ENCODE measurements at regions not wholly inside any gene's neighbourhood (a gene's known extent, or its start where the extent isn't known, plus 50 kb on each side); places are given as distances from the start of the nearest gene placed in this dataset.
A peak's percentile ranks its signal among the peaks of the same experiment; 100 is the strongest.

DNA sequence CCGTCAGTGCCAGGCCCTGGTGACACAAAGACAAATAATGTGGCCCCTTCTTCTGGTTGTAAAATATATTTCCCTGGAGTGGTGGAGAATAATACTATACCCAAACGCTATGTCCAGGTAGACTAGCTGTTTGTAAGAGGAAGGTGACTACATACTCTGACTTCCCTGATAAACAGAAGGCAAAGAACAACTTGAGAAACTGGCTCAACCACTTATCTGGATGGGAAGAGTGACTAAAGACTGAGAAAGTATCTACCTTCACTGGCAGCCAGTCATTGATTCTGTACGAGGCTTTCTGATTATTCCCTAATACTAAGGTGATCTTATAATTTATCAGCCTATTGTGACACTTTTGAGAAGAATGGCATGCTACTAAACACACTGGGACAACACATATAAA is 569.7 kb downstream of the EPHA7 start:
- Histone ChIP-seq H3K4me3 (no peak overlapping the region), H3K27me3 (no peaks in the 10 kb centered on the region), H3K27ac (no peak overlapping the region), H3K9me3 (replicated peaks) (0 out of 2 replicates have a peak, but pooled peaks cover 3% of the 10 kb centered on the region), H3K4me1 (peaks cover 4% of the 10 kb centered on the region; the same call in 1 of the 2 replicates), H3K36me3 (no peaks in the 10 kb centered on the region)
- no peak for DNase-seq

DNA sequence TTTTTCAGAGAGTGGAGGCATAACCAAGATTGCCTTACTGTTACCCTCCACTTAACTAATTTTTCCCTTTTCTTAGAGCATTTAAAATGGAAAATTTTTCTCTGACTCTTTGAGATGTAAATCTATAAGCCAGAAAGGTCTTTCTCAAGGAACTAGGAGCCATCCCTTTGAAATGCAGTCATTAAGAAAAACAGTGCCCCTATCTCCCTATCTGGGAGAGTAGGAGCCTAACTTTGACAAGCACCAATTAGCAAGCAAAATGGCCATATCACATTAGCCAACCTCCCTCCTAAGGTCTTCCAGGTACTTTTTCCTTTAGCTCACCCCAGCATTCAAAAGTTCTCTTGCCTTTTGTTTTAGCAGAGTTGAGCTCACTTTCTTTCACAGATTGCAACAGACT is 570.5 kb downstream of the EPHA7 start:
- H3K9me3 ChIP-seq (replicated peaks) = 0 out of 2 replicates have a peak, but pooled peaks cover 3% of the 10 kb centered on the region
- no peaks in the 10 kb centered on the region for H3K36me3 ChIP-seq
- H3K4me3 ChIP-seq = no peak overlapping the region
- peaks cover 4% of the 10 kb centered on the region; the same call in 1 of the 2 replicates for H3K4me1 ChIP-seq
- no peak for DNase-seq
- no peaks in the 10 kb centered on the region for H3K27me3 ChIP-seq
- no peak overlapping the region for H3K27ac ChIP-seq

DNA sequence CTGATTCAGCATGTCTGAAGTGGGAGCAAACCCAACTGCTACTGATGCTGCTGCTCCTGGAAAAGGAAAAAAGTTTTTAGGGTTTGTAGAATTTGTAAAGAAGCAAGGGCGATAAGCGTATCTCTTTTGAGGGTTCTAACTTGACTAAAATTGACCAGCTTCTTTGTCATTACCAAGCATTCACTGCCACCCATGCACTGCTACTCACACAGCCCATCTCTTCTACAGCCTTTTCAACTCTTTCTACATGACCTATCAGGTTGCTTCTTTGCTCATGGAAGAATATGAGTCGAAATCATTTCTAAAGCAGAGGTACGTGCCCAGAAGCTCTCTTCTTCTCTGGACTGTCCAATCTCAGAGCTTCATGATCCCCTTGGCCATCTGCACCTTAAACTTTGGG is 570.9 kb downstream of the EPHA7 start:
- H3K4me3 ChIP-seq = no peak overlapping the region
- H3K9me3 ChIP-seq (replicated peaks) = 0 out of 2 replicates have a peak, but pooled peaks cover 3% of the 10 kb centered on the region
- H3K4me1 ChIP-seq = peaks cover 4% of the 10 kb centered on the region; the same call in 1 of the 2 replicates
- no peak overlapping the region for H3K27ac ChIP-seq
- H3K36me3 ChIP-seq = no peaks in the 10 kb centered on the region
- DNase-seq = no peak
- no peaks in the 10 kb centered on the region for H3K27me3 ChIP-seq

DNA sequence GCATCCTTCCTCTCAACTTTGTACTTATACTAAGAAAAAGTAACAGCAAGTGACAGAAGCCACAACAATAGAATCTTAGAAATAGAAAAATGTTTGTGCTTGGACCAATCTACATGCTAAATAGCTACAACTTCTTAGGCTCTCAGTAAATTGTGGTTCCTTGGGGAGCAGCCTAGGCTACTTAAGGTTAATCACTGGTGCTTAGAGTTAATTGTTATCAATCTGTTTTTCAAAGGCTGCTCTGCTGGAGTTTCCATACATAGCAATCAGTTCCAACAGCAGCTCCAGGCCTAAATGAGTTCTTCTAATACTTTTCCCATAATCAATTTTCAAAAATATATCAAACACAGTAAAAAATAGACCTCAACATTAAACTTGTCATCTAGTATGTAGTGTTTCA is 571.4 kb downstream of the EPHA7 start:
- no peak overlapping the region for H3K4me3 ChIP-seq
- no peaks in the 10 kb centered on the region for H3K36me3 ChIP-seq
- H3K27me3 ChIP-seq = no peaks in the 10 kb centered on the region
- no peak for DNase-seq
- H3K9me3 ChIP-seq (replicated peaks) = 0 out of 2 replicates have a peak, but pooled peaks cover 3% of the 10 kb centered on the region
- H3K4me1 ChIP-seq = peaks cover 4% of the 10 kb centered on the region; the same call in 1 of the 2 replicates
- H3K27ac ChIP-seq = no peak overlapping the region

DNA sequence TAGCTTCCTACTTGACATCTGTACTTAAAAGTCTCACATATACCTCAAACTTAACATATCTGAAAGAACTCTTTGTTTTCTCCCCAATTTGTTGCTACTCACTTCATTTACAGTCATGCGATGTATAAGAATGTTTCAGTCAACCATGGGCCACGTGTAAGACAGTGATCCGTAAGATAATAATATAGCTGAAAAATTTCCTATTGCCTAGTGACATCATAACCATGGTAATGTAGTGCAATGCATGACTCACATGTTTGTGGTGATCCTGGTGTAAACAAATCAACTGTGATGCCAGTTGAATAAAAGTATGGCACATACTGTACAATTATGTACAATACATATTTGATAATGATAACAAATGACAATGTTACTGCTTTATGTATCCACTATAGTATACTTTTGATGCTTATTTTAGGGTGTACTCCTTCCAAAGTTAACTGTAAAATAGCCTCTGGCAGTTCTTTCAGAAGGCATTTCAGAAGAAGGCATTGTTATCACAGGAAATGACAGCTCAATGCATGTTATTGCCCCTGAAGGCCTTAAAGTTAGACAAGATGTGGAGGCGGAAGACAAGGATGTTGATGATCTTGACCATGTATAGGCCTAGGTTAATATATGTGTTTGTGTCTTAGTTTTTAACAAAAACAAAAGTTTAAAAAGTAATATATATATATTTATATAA is 579.0 kb downstream of the EPHA7 start:
- no peaks in the 10 kb centered on the region for H3K9me3 ChIP-seq (replicated peaks)
- no peak overlapping the region for H3K4me3 ChIP-seq
- no peaks in the 10 kb centered on the region; the same call in 1 of the 2 replicates for H3K4me1 ChIP-seq
- no peaks in the 10 kb centered on the region for H3K36me3 ChIP-seq
- no peak for DNase-seq
- no peaks in the 10 kb centered on the region for H3K27me3 ChIP-seq
- H3K27ac ChIP-seq = no peak overlapping the region

DNA sequence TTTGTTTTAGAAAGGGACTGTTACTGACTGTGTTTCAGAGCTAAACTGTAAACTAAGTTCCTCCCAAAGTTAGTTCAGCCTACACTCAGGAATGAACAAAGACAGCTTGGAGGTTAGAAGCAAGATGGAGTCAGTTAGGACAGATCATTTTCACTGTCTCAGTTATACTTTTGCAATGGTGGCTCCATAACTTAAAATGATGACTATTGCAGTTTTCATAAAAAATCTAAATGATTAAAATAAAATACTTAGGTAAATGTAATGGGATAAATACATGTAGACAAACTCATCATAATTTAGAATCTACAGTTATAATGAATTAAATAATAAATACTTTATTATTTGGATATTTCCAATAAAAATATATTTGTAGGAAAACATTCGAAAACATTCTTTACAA is 590.6 kb downstream of the EPHA7 start:
- no peak overlapping the region for H3K4me3 ChIP-seq
- peaks cover 10% of the 10 kb centered on the region; the same call in 1 of the 2 replicates for H3K9me3 ChIP-seq (replicated peaks)
- H3K27me3 ChIP-seq = no peaks in the 10 kb centered on the region
- H3K27ac ChIP-seq = no peak overlapping the region
- 0 out of 2 replicates have a peak, but pooled peaks cover 7% of the 10 kb centered on the region for H3K4me1 ChIP-seq
- H3K36me3 ChIP-seq = no peaks in the 10 kb centered on the region
- DNase-seq = no peak

DNA sequence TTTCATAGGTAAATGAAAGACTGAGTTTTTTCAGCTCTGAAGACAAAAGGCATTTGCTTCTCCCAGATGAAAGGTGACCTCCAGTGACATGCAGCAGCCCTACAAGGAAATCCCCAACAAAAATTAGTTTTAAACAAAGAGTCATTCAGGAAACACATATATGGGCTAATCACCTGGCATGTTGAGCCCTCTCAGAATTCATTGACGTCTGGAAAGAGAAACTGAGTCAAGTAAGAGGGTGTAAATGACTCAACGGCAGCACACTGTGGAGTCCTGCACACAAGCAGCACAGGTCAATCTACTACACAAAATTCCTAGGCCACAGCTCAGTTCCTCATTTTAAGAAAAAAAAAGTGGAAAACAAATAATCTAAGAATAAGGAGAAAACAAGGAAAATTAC is 592.3 kb downstream of the EPHA7 start:
- Histone ChIP-seq H3K4me1 (0 out of 2 replicates have a peak, but pooled peaks cover 7% of the 10 kb centered on the region), H3K9me3 (replicated peaks) (peaks cover 10% of the 10 kb centered on the region; the same call in 1 of the 2 replicates), H3K36me3 (no peaks in the 10 kb centered on the region), H3K27me3 (no peaks in the 10 kb centered on the region), H3K4me3 (no peak overlapping the region), H3K27ac (no peak overlapping the region)
- no peak for DNase-seq

DNA sequence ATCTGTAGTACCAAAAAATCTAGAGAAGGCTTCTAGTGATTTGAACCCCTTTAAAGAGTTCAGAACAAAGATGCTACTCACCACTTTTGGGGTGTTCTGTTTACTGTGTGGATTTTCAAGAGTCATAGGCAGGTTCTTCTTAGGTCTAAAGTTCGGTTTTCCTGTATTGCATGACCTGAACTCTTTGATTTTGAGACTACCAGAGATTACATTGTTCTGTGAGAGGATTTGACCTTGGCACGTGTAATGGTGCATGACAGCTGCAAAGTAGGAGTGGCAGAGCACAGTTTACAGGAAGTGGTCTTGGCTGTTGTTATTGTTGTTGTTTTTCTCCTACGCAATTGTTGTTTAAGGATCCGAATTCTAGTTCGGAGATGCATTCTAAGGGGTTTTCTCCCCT is 592.7 kb downstream of the EPHA7 start:
- Histone ChIP-seq H3K9me3 (replicated peaks) (peaks cover 10% of the 10 kb centered on the region; the same call in 1 of the 2 replicates), H3K4me3 (no peak overlapping the region), H3K4me1 (0 out of 2 replicates have a peak, but pooled peaks cover 7% of the 10 kb centered on the region), H3K27me3 (no peaks in the 10 kb centered on the region), H3K27ac (no peak overlapping the region), H3K36me3 (no peaks in the 10 kb centered on the region)
- DNase-seq = no peak

DNA sequence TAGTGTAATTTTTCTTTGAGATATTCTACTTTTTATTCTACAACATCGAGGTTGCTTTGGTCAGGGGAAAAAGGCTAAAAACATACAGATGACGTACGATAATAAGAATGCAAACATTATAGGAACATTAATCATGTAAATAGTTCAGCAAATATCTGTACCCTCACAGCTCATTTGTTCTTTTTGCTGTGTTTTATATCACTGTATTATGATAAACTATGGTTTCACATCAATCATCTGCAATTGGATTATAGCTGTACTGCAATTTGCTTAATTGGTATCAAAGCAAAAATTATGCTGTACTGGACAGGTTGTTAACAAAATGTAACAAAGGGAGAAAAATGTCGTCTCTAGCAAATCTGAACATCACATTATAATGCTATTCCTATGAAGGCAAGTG is 597.1 kb downstream of the EPHA7 start:
- H3K27ac ChIP-seq = no peak overlapping the region

DNA sequence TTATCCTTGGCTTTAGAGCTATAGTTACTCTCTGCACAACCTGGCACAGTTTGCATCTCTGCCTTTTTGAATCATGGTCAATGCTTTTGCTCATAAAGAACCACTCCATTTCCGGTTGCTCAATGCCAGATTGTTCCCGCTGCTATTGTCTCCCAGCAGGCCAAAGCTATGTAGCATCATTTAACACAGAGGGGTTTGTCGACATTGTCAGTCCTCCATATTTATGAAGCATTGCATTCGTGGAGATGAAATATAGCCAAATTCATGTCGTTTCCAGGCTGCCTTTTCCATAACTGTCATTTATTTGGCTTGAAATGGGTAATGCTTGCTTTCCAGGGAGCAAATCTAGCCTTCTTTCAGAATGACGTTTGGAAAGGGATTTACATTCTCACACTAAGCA is 598.8 kb downstream of the EPHA7 start:
- Histone ChIP-seq H3K27me3 (no peaks in the 10 kb centered on the region), H3K36me3 (no peaks in the 10 kb centered on the region), H3K4me3 (no peak overlapping the region), H3K4me1 (no peaks in the 10 kb centered on the region), H3K9me3 (replicated peaks) (no peaks in the 10 kb centered on the region), H3K27ac (no peak overlapping the region)
- DNase-seq = no peak

More for the DNA sequence above, 597.1 kb downstream of the EPHA7 start:
- H3K27me3 ChIP-seq = no peaks in the 10 kb centered on the region
- H3K4me1 ChIP-seq = 0 out of 2 replicates have a peak, but pooled peaks cover 7% of the 10 kb centered on the region
- H3K36me3 ChIP-seq = no peaks in the 10 kb centered on the region
- H3K4me3 ChIP-seq = no peak overlapping the region
- DNase-seq = no peak
- H3K9me3 ChIP-seq (replicated peaks) = peaks cover 3% of the 10 kb centered on the region; the same call in 1 of the 2 replicates

DNA sequence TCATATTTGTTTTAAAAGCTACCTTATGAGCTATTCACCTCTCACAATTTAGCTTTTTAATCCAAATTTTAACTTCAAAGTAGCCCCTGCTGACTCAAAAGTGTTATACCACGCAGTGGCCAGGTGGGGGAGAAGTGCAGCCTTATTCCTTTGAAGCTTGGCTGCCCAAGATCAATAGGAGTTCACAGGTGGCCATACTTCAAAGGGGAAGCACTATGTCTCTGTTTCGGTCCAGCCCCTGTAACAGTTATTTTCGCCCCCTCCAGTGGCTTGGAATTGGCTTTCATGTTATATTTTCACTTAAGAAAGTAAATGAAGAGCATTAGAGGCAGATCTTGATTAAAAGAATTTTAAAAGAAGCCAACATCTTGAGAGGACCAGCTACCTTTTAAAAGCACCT is 608.4 kb downstream of the EPHA7 start:
- Histone ChIP-seq H3K27me3 (no peaks in the 10 kb centered on the region), H3K4me3 (no peak overlapping the region), H3K36me3 (no peaks in the 10 kb centered on the region), H3K4me1 (no peaks in the 10 kb centered on the region), H3K27ac (no peak overlapping the region), H3K9me3 (replicated peaks) (no peaks in the 10 kb centered on the region; the same call in 1 of the 2 replicates)
- peak; percentile 36 to 72 for DNase-seq

DNA sequence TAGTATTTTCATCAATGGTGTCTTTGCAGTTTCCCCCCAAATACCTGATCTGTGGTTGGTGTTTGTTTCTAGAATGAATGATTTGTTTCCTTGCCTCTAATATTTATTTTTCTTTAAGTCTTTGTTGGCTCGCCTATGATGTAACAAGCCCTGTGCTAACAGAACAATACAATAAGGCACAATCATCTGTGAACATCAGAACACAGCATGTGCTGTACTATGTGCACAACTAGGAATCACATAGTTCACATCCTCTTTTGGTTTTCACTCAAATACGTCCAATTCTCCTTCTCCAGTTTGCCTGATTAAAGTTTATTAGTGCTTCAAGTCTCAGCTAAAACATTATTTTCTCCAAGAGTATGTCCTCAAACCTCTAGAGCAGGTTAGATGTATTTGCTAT is 613.1 kb downstream of the EPHA7 start:
- H3K36me3 ChIP-seq = no peaks in the 10 kb centered on the region
- DNase-seq = no peak

DNA sequence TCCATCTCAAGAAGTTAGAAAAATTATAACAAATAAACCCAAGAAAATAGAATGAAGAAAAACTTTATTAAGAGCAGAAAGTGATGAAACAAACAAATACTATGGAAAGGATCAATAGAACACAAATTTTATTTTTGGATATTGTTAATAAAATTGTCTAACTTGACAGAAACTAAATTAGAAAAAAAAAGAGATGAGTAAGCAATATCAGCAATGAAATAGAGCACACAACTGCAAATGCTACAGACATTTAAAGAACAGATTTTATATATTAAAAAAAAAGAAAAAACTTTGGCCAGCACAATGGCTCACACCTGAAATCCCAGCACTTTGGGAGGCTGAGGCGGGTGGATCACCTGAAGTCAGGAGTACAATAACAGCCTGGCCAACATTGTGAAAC is 628.0 kb downstream of the EPHA7 start:
- Histone ChIP-seq H3K4me3 (no peak overlapping the region), H3K9me3 (replicated peaks) (no peaks in the 10 kb centered on the region), H3K27ac (no peak overlapping the region), H3K4me1 (no peaks in the 10 kb centered on the region), H3K27me3 (no peaks in the 10 kb centered on the region), H3K36me3 (no peaks in the 10 kb centered on the region)
- no peak for DNase-seq

More for the DNA sequence above, 613.1 kb downstream of the EPHA7 start:
- Histone ChIP-seq H3K4me1 (no peaks in the 10 kb centered on the region), H3K4me3 (no peak overlapping the region), H3K27ac (no peak overlapping the region), H3K9me3 (replicated peaks) (0 out of 2 replicates have a peak, but pooled peaks cover 2% of the 10 kb centered on the region), H3K27me3 (no peaks in the 10 kb centered on the region)

DNA sequence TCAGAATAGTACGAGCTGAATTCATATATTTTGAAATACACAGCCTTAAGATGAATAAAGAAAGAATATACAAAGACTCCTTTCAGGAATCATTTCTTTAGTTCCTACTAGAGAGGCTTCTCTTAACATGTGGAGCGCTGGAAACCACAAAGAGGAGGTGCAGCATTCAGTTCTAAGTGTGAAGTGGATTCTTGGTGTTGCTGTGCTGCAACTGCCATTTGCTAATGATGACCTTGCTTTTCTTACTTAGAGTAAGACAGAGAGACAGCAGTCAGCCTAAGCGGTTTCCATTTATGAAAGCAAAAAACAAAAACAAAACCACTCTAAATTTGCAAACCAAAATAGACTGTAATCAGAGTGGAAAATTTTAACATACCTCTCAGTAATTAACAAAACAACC is 629.0 kb downstream of the EPHA7 start:
- Histone ChIP-seq H3K4me3 (no peak overlapping the region), H3K9me3 (replicated peaks) (no peaks in the 10 kb centered on the region), H3K4me1 (no peaks in the 10 kb centered on the region), H3K36me3 (no peaks in the 10 kb centered on the region), H3K27ac (no peak overlapping the region), H3K27me3 (no peaks in the 10 kb centered on the region)
- DNase-seq = no peak

DNA sequence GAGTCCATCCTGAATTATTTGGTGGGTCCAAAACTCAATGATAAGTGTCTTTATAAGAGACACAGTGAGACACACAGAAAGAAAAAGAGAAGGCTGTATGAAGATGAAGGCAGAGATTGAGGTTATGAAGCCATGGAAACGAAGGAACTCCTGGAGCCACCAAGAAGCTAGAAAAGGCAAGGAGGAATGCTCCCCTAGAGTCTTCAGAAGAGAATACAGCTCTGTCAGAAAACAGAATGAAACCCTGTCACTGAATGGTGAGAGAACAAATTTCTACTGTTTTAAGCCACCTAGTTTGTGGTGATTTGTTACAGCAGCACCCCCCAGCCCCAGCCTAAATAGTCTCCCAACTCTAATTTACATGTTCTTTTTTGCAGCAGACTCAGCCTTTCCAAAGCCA is 635.1 kb downstream of the EPHA7 start:
- H3K36me3 ChIP-seq = no peaks in the 10 kb centered on the region
- no peaks in the 10 kb centered on the region for H3K9me3 ChIP-seq (replicated peaks)
- H3K4me3 ChIP-seq = no peak overlapping the region
- no peak for DNase-seq
- no peaks in the 10 kb centered on the region for H3K27me3 ChIP-seq
- no peak overlapping the region for H3K27ac ChIP-seq
- peaks cover 7% of the 10 kb centered on the region for H3K4me1 ChIP-seq

DNA sequence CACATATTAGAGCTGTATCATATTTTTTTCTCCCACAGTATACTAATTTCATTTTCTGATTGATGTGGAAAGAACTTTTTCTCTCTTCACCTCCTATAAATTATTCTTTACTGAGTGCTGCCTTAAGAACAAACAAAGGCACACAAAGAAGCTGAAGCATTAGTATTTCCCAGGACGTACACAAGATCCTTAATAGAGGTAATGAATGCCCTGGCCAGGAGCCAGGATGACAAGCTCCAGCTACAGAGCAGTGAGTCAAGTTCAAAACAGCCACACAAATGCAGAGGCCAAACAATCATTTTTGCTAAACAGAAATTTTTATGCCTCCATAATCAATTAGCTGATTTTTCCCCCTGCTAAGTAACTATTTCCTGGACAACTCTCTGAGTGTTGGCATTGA is 639.6 kb downstream of the EPHA7 start:
- H3K27ac ChIP-seq = peak overlapping the region; percentile 22; the same call in 1 of the 2 replicates
- peaks cover 7% of the 10 kb centered on the region for H3K4me1 ChIP-seq
- no peaks in the 10 kb centered on the region for H3K36me3 ChIP-seq
- H3K4me3 ChIP-seq = no peak overlapping the region
- DNase-seq = peak; percentile 61 to 75
- H3K9me3 ChIP-seq (replicated peaks) = no peaks in the 10 kb centered on the region
- no peaks in the 10 kb centered on the region for H3K27me3 ChIP-seq
